ENCODE measurements at regions not wholly inside any gene's neighbourhood (a gene's known extent, or its start where the extent isn't known, plus 50 kb on each side); places are given as distances from the start of the nearest gene placed in this dataset.

GRCh38 chr20:24738058-24738775 lies 210.9 kb upstream of the CST7 start:
- in situ Hi-C loops (cut with MboI; ENCODE audit: low sequenced_read_pairs), result no loop called here

GRCh38 chr20:24738981-24739633 lies 210.0 kb upstream of the CST7 start:
- in situ Hi-C loops (cut with MboI; ENCODE audit: low sequenced_read_pairs), result no loop called here

- in situ Hi-C loops (cut with MboI; ENCODE audit: low sequenced_read_pairs), result no loop called here
Observed at GRCh38 chr20:24739746-24740145, 209.3 kb upstream of the CST7 start.

- in situ Hi-C loops (cut with MboI; ENCODE audit: low sequenced_read_pairs), result no loop called here
Observed at GRCh38 chr20:24741493-24742072, 207.5 kb upstream of the CST7 start.

GRCh38 chr20:24742436-24742835 lies 206.6 kb upstream of the CST7 start:
- in situ Hi-C loops (cut with MboI; ENCODE audit: low sequenced_read_pairs), result no loop called here

- in situ Hi-C loops (cut with MboI; ENCODE audit: low sequenced_read_pairs), result no loop called here
Observed at GRCh38 chr20:24742989-24743388, 206.1 kb upstream of the CST7 start.

GRCh38 chr20:24743641-24744040 lies 205.4 kb upstream of the CST7 start:
- in situ Hi-C loops (cut with MboI; ENCODE audit: low sequenced_read_pairs), result no loop called here

- in situ Hi-C loops (cut with MboI; ENCODE audit: low sequenced_read_pairs), result no loop called here
Observed at GRCh38 chr20:24744747-24745146, 204.3 kb upstream of the CST7 start.

GRCh38 chr20:24745206-24745605 lies 203.9 kb upstream of the CST7 start:
- in situ Hi-C loops (cut with MboI; ENCODE audit: low sequenced_read_pairs), result no loop called here

- in situ Hi-C loops (cut with MboI; ENCODE audit: low sequenced_read_pairs), result no loop called here
Observed at GRCh38 chr20:24745617-24746350, 203.3 kb upstream of the CST7 start.

GRCh38 chr20:24746351-24746685 lies 202.8 kb upstream of the CST7 start:
- in situ Hi-C loops (cut with MboI; ENCODE audit: low sequenced_read_pairs), result no loop called here

- in situ Hi-C loops (cut with MboI; ENCODE audit: low sequenced_read_pairs), result no loop called here
Observed at GRCh38 chr20:24747010-24747712, 201.9 kb upstream of the CST7 start.

- in situ Hi-C loops (cut with MboI; ENCODE audit: low sequenced_read_pairs), result no loop called here
Observed at GRCh38 chr20:24747881-24748595, 201.0 kb upstream of the CST7 start.

- in situ Hi-C loops (cut with MboI; ENCODE audit: low sequenced_read_pairs), result no loop called here
Observed at GRCh38 chr20:24751551-24751950, 197.5 kb upstream of the CST7 start.

- in situ Hi-C loops (cut with MboI; ENCODE audit: low sequenced_read_pairs), result no loop called here
Observed at GRCh38 chr20:24752612-24753011, 196.5 kb upstream of the CST7 start.

- in situ Hi-C loops (cut with MboI; ENCODE audit: low sequenced_read_pairs), result no loop called here
Observed at GRCh38 chr20:24753130-24753529, 195.9 kb upstream of the CST7 start.

GRCh38 chr20:24754691-24755090 lies 194.4 kb upstream of the CST7 start:
- in situ Hi-C loops (cut with MboI; ENCODE audit: low sequenced_read_pairs), result no loop called here

- in situ Hi-C loops (cut with MboI; ENCODE audit: low sequenced_read_pairs), result no loop called here
Observed at GRCh38 chr20:24755411-24755922, 193.6 kb upstream of the CST7 start.

- in situ Hi-C loops (cut with MboI; ENCODE audit: low sequenced_read_pairs), result no loop called here
Observed at GRCh38 chr20:24756292-24757025, 192.6 kb upstream of the CST7 start.
